ENCODE measurements at regions not wholly inside any gene's neighbourhood (a gene's known extent, or its start where the extent isn't known, plus 50 kb on each side); places are given as distances from the start of the nearest gene placed in this dataset.
"Not testable (repeated sequence)": the region's sequence is repeated elsewhere in the genome, so short reads cannot be mapped to it uniquely, and the experiment has no call there.

- in situ Hi-C loops (cut with MboI; ENCODE audit: low sequenced_read_pairs, unreplicated experiment): no loop called here
- no peak for DNase-seq (ENCODE audit: low spot score)
- no peak for TF ChIP-seq CTCF (IDR thresholded peaks at IDR 0.05; ENCODE audit: borderline replicate concordance, control extremely low read depth, extremely low read depth, insufficient read depth, missing control alignments)
Measured at GRCh38 chr3:22795917-22796316, 407.2 kb upstream of the UBE2E2 start.

DNA sequence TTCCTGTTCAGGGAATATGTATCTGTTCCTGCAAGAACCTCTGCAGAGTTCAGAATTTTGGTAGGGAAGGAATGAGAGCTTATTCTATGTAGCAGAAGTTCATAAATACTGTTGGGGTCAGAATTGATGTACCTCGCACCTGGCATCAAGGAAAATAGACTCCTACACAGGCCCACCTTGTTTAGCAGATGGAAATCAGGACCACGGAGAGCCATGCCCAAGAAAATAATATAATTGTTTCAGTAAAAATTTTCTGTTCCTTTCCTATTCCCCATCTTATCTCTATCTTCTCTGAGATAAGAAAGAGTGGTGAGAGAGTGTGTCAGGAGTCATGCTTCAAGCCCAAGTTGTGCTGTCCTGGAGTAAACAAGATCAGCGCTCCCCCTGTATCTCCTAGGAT lies 404.7 kb upstream of the UBE2E2 start:
- no peak for TF ChIP-seq CTCF (IDR thresholded peaks at IDR 0.05; ENCODE audit: borderline replicate concordance, control extremely low read depth, extremely low read depth, insufficient read depth, missing control alignments)
- in situ Hi-C loops (cut with MboI; ENCODE audit: low sequenced_read_pairs, unreplicated experiment): no loop called here
- DNase-seq (ENCODE audit: low spot score): no peak

DNA sequence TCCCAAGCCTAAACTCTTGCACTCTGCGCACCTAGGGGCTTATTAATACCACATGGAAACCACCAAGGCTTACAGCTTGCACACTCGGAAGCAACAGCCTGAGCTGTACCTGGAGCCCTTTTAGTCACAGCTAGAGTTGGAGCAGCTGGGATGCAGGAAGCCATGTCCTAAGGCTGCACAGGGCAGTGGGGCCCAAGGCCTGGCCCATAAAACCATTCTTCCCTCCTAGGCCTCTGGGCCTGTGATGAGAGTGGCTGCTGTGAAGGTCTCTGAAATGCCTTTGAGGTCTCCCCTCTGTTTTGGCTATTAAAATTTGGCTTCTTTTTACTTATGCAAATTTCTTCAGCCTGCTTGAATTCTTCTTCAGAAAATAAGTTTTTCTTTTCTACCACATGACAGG lies 383.9 kb upstream of the UBE2E2 start:
- TF ChIP-seq CTCF (IDR thresholded peaks at IDR 0.05; ENCODE audit: borderline replicate concordance, control extremely low read depth, extremely low read depth, insufficient read depth, missing control alignments): no peak
- in situ Hi-C loops (cut with MboI; ENCODE audit: low sequenced_read_pairs, unreplicated experiment): no loop called here
- no peak for DNase-seq (ENCODE audit: low spot score)

GRCh38 chr3:22835041-22835440 lies 368.1 kb upstream of the UBE2E2 start:
- in situ Hi-C loops (cut with MboI; ENCODE audit: low sequenced_read_pairs, unreplicated experiment): no loop called here
- no peak for TF ChIP-seq CTCF (IDR thresholded peaks at IDR 0.05; ENCODE audit: borderline replicate concordance, control extremely low read depth, extremely low read depth, insufficient read depth, missing control alignments)
- no peak for DNase-seq (ENCODE audit: low spot score)

DNA sequence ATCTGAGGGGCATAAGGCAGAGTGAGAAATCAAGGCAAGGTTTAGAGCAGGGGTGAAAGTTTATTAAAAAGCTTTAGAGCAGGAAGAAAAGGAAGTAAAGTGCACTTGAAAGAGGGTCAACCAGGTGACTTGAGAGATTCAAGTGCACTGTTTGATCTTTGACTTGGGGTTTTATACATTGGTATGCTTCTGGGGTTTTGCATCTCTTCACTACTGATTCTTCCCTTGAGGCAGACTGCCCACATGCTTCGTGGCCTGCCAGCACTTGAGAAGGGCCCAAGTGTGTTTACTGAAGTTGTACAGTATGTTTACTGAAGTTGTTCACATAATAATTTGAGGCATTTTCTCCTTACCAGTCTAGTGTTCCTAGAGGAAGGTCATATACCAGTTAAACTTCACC lies 367.0 kb upstream of the UBE2E2 start:
- TF ChIP-seq CTCF (IDR thresholded peaks at IDR 0.05; ENCODE audit: borderline replicate concordance, control extremely low read depth, extremely low read depth, insufficient read depth, missing control alignments): no peak
- in situ Hi-C loops (cut with MboI; ENCODE audit: low sequenced_read_pairs, unreplicated experiment): no loop called here
- DNase-seq (ENCODE audit: low spot score): no peak

GRCh38 chr3:22843854-22844253 lies 359.3 kb upstream of the UBE2E2 start:
- DNase-seq (ENCODE audit: low spot score): no peak
- TF ChIP-seq CTCF (IDR thresholded peaks at IDR 0.05; ENCODE audit: borderline replicate concordance, control extremely low read depth, extremely low read depth, insufficient read depth, missing control alignments): no peak
- in situ Hi-C loops (cut with MboI; ENCODE audit: low sequenced_read_pairs, unreplicated experiment): no loop called here

- no peak for DNase-seq (ENCODE audit: low spot score)
- in situ Hi-C loops (cut with MboI; ENCODE audit: low sequenced_read_pairs, unreplicated experiment): no loop called here
- no peak for TF ChIP-seq CTCF (IDR thresholded peaks at IDR 0.05; ENCODE audit: borderline replicate concordance, control extremely low read depth, extremely low read depth, insufficient read depth, missing control alignments)
Measured at GRCh38 chr3:22846566-22846965, 356.6 kb upstream of the UBE2E2 start.

DNA sequence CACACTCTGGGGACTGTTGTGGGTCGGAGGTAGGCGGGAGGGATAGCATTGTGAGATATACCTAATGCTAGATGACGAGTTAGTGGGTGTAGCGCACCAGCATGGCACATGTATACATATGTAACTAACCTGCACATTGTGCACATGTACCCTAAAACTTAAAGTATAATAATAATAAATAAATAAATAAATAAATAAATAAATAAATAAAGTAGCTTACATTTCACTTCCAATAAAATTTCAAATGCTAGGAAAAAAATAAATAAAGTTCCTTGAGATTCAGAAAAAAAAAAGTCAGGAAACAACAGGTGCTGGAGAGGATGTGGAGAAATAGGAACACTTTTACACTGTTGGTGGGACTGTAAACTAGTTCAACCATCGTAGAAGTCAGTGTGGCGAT lies 353.5 kb upstream of the UBE2E2 start:
- DNase-seq (ENCODE audit: low spot score); in situ Hi-C loops (cut with MboI; ENCODE audit: low sequenced_read_pairs, unreplicated experiment): not testable (repeated sequence)

Data from GM13976 (cell line).